ENCODE measurements at regions not wholly inside any gene's neighbourhood (a gene's known extent, or its start where the extent isn't known, plus 50 kb on each side); places are given as distances from the start of the nearest gene placed in this dataset.

GRCh38 chr5:16009256-16009655 lies 170.3 kb downstream of the MARCHF11 start:
- TF ChIP-seq BCL11A (IDR thresholded peaks at IDR 0.05; ENCODE audit: low read depth in 2 of 2, low read length in 2 of 2) (no peak), CBX8 (IDR thresholded peaks at IDR 0.05; ENCODE audit: borderline replicate concordance, low read depth, low read length) (no peak), PHF8 (conservative IDR thresholded peaks at IDR 0.05; ENCODE audit: low read depth, low read length) (no peak), JUN (IDR thresholded peaks at IDR 0.05; ENCODE audit: low read depth, low read length) (no peak), TCF12 (IDR thresholded peaks at IDR 0.05; ENCODE audit: low read depth, low read length) (no peak), CTBP2 (IDR thresholded peaks at IDR 0.05; ENCODE audit: borderline replicate concordance, insufficient read depth, insufficient read length, low read length) (no peak), HDAC6 (IDR thresholded peaks at IDR 0.05; ENCODE audit: low read depth, low read length) (no peak)
- H3K56ac ChIP-seq (replicated peaks; ENCODE audit: insufficient read length, low read depth, low read length), result no peak overlapping the region
- POLR2A ChIA-PET (ENCODE audit: partially characterized antibody), result no interaction called here

More at GRCh38 chr5:16009256-16009655, 170.3 kb downstream of the MARCHF11 start:
- CTCF ChIA-PET (ENCODE audit: partially characterized antibody), result interaction anchor here (0.7 to 1.6 kb wide), 3 partner anchors 14 to 367 kb away, joined by 3 to 7 read pairs (median 3); no protein-coding TSS in a partner anchor
- Histone ChIP-seq H3K27me3 (replicated peaks in 1 of 4; ENCODE audit: control insufficient read depth in 3 of 4, extremely low read depth in 1 of 4, insufficient read depth in 3 of 4, low read length in 3 of 4) (no peaks in the 10 kb centered on the region), H2AK5ac (ENCODE audit: low read depth, low read length) (no peak overlapping the region), H4K8ac (ENCODE audit: extremely low read depth, insufficient read depth, low read length) (no peak overlapping the region), H3K27ac (ENCODE audit: low read depth, low read length) (no peak overlapping the region), H3K4me2 (ENCODE audit: insufficient read depth in 1 of 2, low read depth in 2 of 2, low read length in 2 of 2) (no peak overlapping the region), H3K36me3 (ENCODE audit: control insufficient read depth in 2 of 4, insufficient read depth in 4 of 4, low read length in 3 of 4) (no peaks in the 10 kb centered on the region), H2AFZ (ENCODE audit: low read length) (no peak overlapping the region), H3K4me3 (ENCODE audit: extremely low read depth in 1 of 4, insufficient read depth in 2 of 4, low read depth in 3 of 4, low read length in 4 of 4) (no peak overlapping the region), H3K4me1 (replicated peaks in 1 of 4; ENCODE audit: control insufficient read depth in 3 of 4, insufficient read depth in 4 of 4, low read length in 3 of 4) (no peaks in the 10 kb centered on the region), H2BK15ac (ENCODE audit: low read length) (no peak overlapping the region), H3K23me2 (ENCODE audit: low read depth, low read length) (no peaks in the 10 kb centered on the region), H3K18ac (ENCODE audit: extremely low read depth, low read length) (no peak overlapping the region), H2BK12ac (ENCODE audit: low read depth, low read length) (no peak overlapping the region), H4K20me1 (replicated peaks in 1 of 2; ENCODE audit: control insufficient read depth in 1 of 2, insufficient read depth in 2 of 2, low read length in 2 of 2) (no peaks in the 10 kb centered on the region), H4K91ac (replicated peaks; ENCODE audit: insufficient read length, low read length) (no peak overlapping the region), H3K14ac (ENCODE audit: insufficient read length) (no peak overlapping the region), H2BK5ac (ENCODE audit: low read depth, low read length) (no peak overlapping the region), H4K5ac (ENCODE audit: insufficient read length, low read depth, low read length) (no peak overlapping the region), H3K9ac (replicated peaks in 1 of 4; ENCODE audit: extremely low read depth in 1 of 4, low read depth in 3 of 4, low read length in 3 of 4) (no peak overlapping the region), H3K79me2 (ENCODE audit: control insufficient read depth in 1 of 2, insufficient read depth in 2 of 2, low read length in 2 of 2) (no peaks in the 10 kb centered on the region), H3K4ac (replicated peaks; ENCODE audit: insufficient read length, low read depth, low read length) (no peak overlapping the region), H3K9me3 (ENCODE audit: insufficient read depth in 2 of 2, low read depth in 1 of 2, low read length in 1 of 2) (peaks cover 9 to 11% of the 10 kb centered on the region in 2 experiments; a peak in 3 of 4 replicates), H2BK20ac (ENCODE audit: low read length) (no peak overlapping the region), H3K23ac (ENCODE audit: insufficient read length) (no peak overlapping the region), H3K79me1 (ENCODE audit: low read depth, low read length) (no peaks in the 10 kb centered on the region), H2BK120ac (replicated peaks; ENCODE audit: low read depth, low read length) (no peak overlapping the region)
- DNase-seq (ENCODE audit: low read depth in 1 of 2, low spot score in 2 of 2), result no peak
- no peak for FAIRE-seq

All from H1 (cell line).